ENCODE measurements at regions not wholly inside any gene's neighbourhood (a gene's known extent, or its start where the extent isn't known, plus 50 kb on each side); places are given as distances from the start of the nearest gene placed in this dataset.

- TF ChIP-seq CTCF (IDR thresholded peaks at IDR 0.05) (no peak), POLR2A (IDR thresholded peaks at IDR 0.05) (no peak)
Observed at GRCh38 chr3:94758751-94759150, 695.9 kb downstream of the NSUN3 start.
